AG04450 (cell line): ENCODE measurements at regions not wholly inside any gene's neighbourhood (a gene's known extent, or its start where the extent isn't known, plus 50 kb on each side); places are given as distances from the start of the nearest gene placed in this dataset.

Source experiments
- CTCF ChIA-PET: fragments of 300-600, 350-600 bp; formaldehyde crosslinking; extraction: SDS; loops from one replicate; lab custom pipeline; 2022; ENCODE audit warnings: antibody characterized with exemption, inconsistent platforms; lab: Charles Lee
- POLR2A ChIA-PET: fragments of 350-600 bp; formaldehyde crosslinking; extraction: SDS; loops from one replicate; lab custom pipeline; 2021; ENCODE audit warnings: antibody characterized with exemption, inconsistent platforms; lab: Yijun Ruan, JAX
- DNase-seq: peaks from one replicate; pipeline ENCODE4 v3.0.0-alpha.2; 2011; ENCODE audit warnings: low read depth, low spot score
- H3K27ac ChIP-seq: one replicate; pipeline ENCODE4 v1.5.1; 2012; ENCODE audit warnings: low read depth, low read length, control low read depth
- H3K27me3 ChIP-seq: one replicate; pipeline ENCODE4 v1.6.0; 2012; ENCODE audit warnings: low read length; ENCODE audit not compliant: control insufficient read depth, insufficient read depth
- H3K4me3 ChIP-seq: 2 replicates; pipeline ENCODE4 v1.5.1; 2011; ENCODE audit warnings: mild to moderate bottlenecking, low read depth, low read length, control low read depth
- H3K9me3 ChIP-seq: 2 replicates; pipeline ENCODE4 v1.5.1; 2012; ENCODE audit warnings: low read length; ENCODE audit not compliant: control insufficient read depth, insufficient read depth
- CTCF ChIP-seq: IDR thresholded peaks from 2 replicates; pipeline ENCODE4 v1.5.1; 2011; ENCODE audit warnings: low read depth, low read length, control low read depth, inconsistent platforms

GRCh38 chr13:69623973-69624372 lies 483.7 kb upstream of the ATXN8OS start:
- POLR2A ChIA-PET, result no interaction called here
- Histone ChIP-seq H3K9me3 (0 out of 2 replicates have a peak, but pooled peaks cover 7% of the 10 kb centered on the region), H3K27me3 (no peaks in the 10 kb centered on the region), H3K4me3 (no peak overlapping the region), H3K27ac (no peak overlapping the region)
- CTCF ChIA-PET, result no interaction called here
- TF ChIP-seq CTCF, result no peak
- no peak for DNase-seq

GRCh38 chr13:69619651-69620050 lies 488.0 kb upstream of the ATXN8OS start:
- no peak overlapping the region for H3K4me3 ChIP-seq
- H3K9me3 ChIP-seq, result peaks cover 10% of the 10 kb centered on the region; the same call in 1 of the 2 replicates
- no peak for TF ChIP-seq CTCF
- DNase-seq, result no peak
- H3K27ac ChIP-seq, result no peak overlapping the region
- H3K27me3 ChIP-seq, result no peaks in the 10 kb centered on the region
- ChIA-PET CTCF (no interaction called here), POLR2A (no interaction called here)

GRCh38 chr13:69618838-69619237 lies 488.8 kb upstream of the ATXN8OS start:
- ChIA-PET POLR2A (no interaction called here), CTCF (no interaction called here)
- no peak overlapping the region for H3K27ac ChIP-seq
- TF ChIP-seq CTCF, result no peak
- peaks cover 10% of the 10 kb centered on the region; the same call in 1 of the 2 replicates for H3K9me3 ChIP-seq
- no peak for DNase-seq
- H3K4me3 ChIP-seq, result no peak overlapping the region
- no peaks in the 10 kb centered on the region for H3K27me3 ChIP-seq

GRCh38 chr13:69618393-69618792 lies 489.2 kb upstream of the ATXN8OS start:
- ChIA-PET CTCF (no interaction called here), POLR2A (no interaction called here)
- H3K27me3 ChIP-seq, result no peaks in the 10 kb centered on the region
- no peak overlapping the region for H3K4me3 ChIP-seq
- H3K9me3 ChIP-seq, result peaks cover 10% of the 10 kb centered on the region; the same call in 1 of the 2 replicates
- no peak for DNase-seq
- no peak for TF ChIP-seq CTCF
- H3K27ac ChIP-seq, result no peak overlapping the region

- POLR2A ChIA-PET, result no interaction called here
- Histone ChIP-seq H3K27me3 (no peaks in the 10 kb centered on the region), H3K27ac (no peak overlapping the region), H3K4me3 (no peak overlapping the region), H3K9me3 (peaks cover 10% of the 10 kb centered on the region; the same call in 1 of the 2 replicates)
- DNase-seq, result no peak
- no peak for TF ChIP-seq CTCF
- CTCF ChIA-PET, result no interaction called here
Observed at GRCh38 chr13:69617587-69617986, 490.0 kb upstream of the ATXN8OS start.
